ENCODE measurements at regions not wholly inside any gene's neighbourhood (a gene's known extent, or its start where the extent isn't known, plus 50 kb on each side); places are given as distances from the start of the nearest gene placed in this dataset.

GRCh38 chr11:134644476-134645456 lies 232.7 kb upstream of the B3GAT1 start:
- Mint-ChIP-seq H3K4me1 (ENCODE audit: unreplicated experiment) (peaks cover 16% of the 10 kb centered on the region), H3K27ac (peak overlapping the region; percentile 74), H3K27me3 (peaks cover 59% of the 10 kb centered on the region), H3K4me3 (no peak overlapping the region), H3K9me3 (no peaks in the 10 kb centered on the region), H3K36me3 (no peaks in the 10 kb centered on the region)
- peak; percentile 42 for DNase-seq (ENCODE audit: extremely low spot score, unreplicated experiment)
- no peak for TF ChIP-seq CTCF (conservative IDR thresholded peaks at IDR 0.05)

- H3K27ac Mint-ChIP-seq, result peak overlapping the region; percentile 74
- H3K36me3 Mint-ChIP-seq, result no peaks in the 10 kb centered on the region
- peak overlapping the region; percentile 47 for H3K4me3 Mint-ChIP-seq
- H3K4me1 Mint-ChIP-seq (ENCODE audit: unreplicated experiment), result peaks cover 16% of the 10 kb centered on the region
- DNase-seq (ENCODE audit: extremely low spot score, unreplicated experiment), result peak; percentile 60
- no peaks in the 10 kb centered on the region for H3K9me3 Mint-ChIP-seq
- no peak for TF ChIP-seq CTCF (conservative IDR thresholded peaks at IDR 0.05)
- peaks cover 56% of the 10 kb centered on the region for H3K27me3 Mint-ChIP-seq
Measured at GRCh38 chr11:134643115-134644012, 231.3 kb upstream of the B3GAT1 start.

GRCh38 chr11:134642206-134642605 lies 230.2 kb upstream of the B3GAT1 start:
- TF ChIP-seq CTCF (conservative IDR thresholded peaks at IDR 0.05), result no peak
- no peaks in the 10 kb centered on the region for H3K9me3 Mint-ChIP-seq
- peak; percentile 13 for DNase-seq (ENCODE audit: extremely low spot score, unreplicated experiment)
- no peaks in the 10 kb centered on the region for H3K36me3 Mint-ChIP-seq
- H3K4me3 Mint-ChIP-seq, result no peak overlapping the region
- H3K27me3 Mint-ChIP-seq, result peaks cover 48% of the 10 kb centered on the region
- no peak overlapping the region for H3K27ac Mint-ChIP-seq
- H3K4me1 Mint-ChIP-seq (ENCODE audit: unreplicated experiment), result peaks cover 16% of the 10 kb centered on the region

GRCh38 chr11:134640971-134641968 lies 229.2 kb upstream of the B3GAT1 start:
- Mint-ChIP-seq H3K27me3 (peaks cover 50% of the 10 kb centered on the region), H3K4me3 (no peak overlapping the region), H3K27ac (no peak overlapping the region), H3K9me3 (no peaks in the 10 kb centered on the region), H3K4me1 (ENCODE audit: unreplicated experiment) (peaks cover 22% of the 10 kb centered on the region), H3K36me3 (no peaks in the 10 kb centered on the region)
- peak; percentile 36 for DNase-seq (ENCODE audit: extremely low spot score, unreplicated experiment)
- no peak for TF ChIP-seq CTCF (conservative IDR thresholded peaks at IDR 0.05)

GRCh38 chr11:134640536-134640935 lies 228.5 kb upstream of the B3GAT1 start:
- Mint-ChIP-seq H3K4me1 (ENCODE audit: unreplicated experiment) (peaks cover 26% of the 10 kb centered on the region), H3K27ac (no peak overlapping the region), H3K36me3 (no peaks in the 10 kb centered on the region), H3K27me3 (peaks cover 49% of the 10 kb centered on the region), H3K4me3 (no peak overlapping the region), H3K9me3 (no peaks in the 10 kb centered on the region)
- DNase-seq (ENCODE audit: extremely low spot score, unreplicated experiment), result peak; percentile 50
- no peak for TF ChIP-seq CTCF (conservative IDR thresholded peaks at IDR 0.05)

Measured in type B pancreatic cell (in vitro differentiated cells).